ENCODE measurements at regions not wholly inside any gene's neighbourhood (a gene's known extent, or its start where the extent isn't known, plus 50 kb on each side); places are given as distances from the start of the nearest gene placed in this dataset.
"Not testable (repeated sequence)": the region's sequence is repeated elsewhere in the genome, so short reads cannot be mapped to it uniquely, and the experiment has no call there.

GRCh38 chr11:129733384-129733783 lies 82.3 kb upstream of the TMEM45B start:
- DNase-seq, result no peak

GRCh38 chr11:129733981-129734380 lies 81.7 kb upstream of the TMEM45B start:
- no peak for DNase-seq

GRCh38 chr11:129734654-129735053 lies 81.0 kb upstream of the TMEM45B start:
- no peak for DNase-seq

- no peak for DNase-seq
Observed at GRCh38 chr11:129737831-129738230, 77.8 kb upstream of the TMEM45B start.

GRCh38 chr11:129738242-129738641 lies 77.4 kb upstream of the TMEM45B start:
- DNase-seq, result no peak

GRCh38 chr11:129739339-129739738 lies 76.3 kb upstream of the TMEM45B start:
- DNase-seq, result no peak

- DNase-seq, result no peak
Observed at GRCh38 chr11:129740125-129740719, 75.4 kb upstream of the TMEM45B start.

GRCh38 chr11:129743112-129743815 lies 72.4 kb upstream of the TMEM45B start:
- DNase-seq, result no peak

- no peak for DNase-seq
Observed at GRCh38 chr11:129747071-129747470, 68.6 kb upstream of the TMEM45B start.

- DNase-seq, result no peak
Observed at GRCh38 chr11:129749141-129749540, 66.5 kb upstream of the TMEM45B start.

GRCh38 chr11:129750343-129751292 lies 65.0 kb upstream of the TMEM45B start:
- DNase-seq, result peak; percentile 42

GRCh38 chr11:129751511-129751910 lies 64.1 kb upstream of the TMEM45B start:
- DNase-seq, result no peak

- not testable (repeated sequence) for DNase-seq
Observed at GRCh38 chr11:129763569-129763968, 52.1 kb upstream of the TMEM45B start.

GRCh38 chr11:129764204-129764603 lies 51.4 kb upstream of the TMEM45B start:
- not testable (repeated sequence) for DNase-seq

Data from MV-4-11 (cell line).